HepG2 (cell line): ENCODE measurements at regions not wholly inside any gene's neighbourhood (a gene's known extent, or its start where the extent isn't known, plus 50 kb on each side); places are given as distances from the start of the nearest gene placed in this dataset.

Experiments
- ATAC-seq: fragments of 200-7000 bp; cut with Tn5 transposase; 3 replicates; pipeline ENCODE4 v1.9.1; 2020; ENCODE audit warnings: mild to moderate bottlenecking, moderate library complexity
- BruUV-seq: library from RNA; stranded (reverse); fragments of 400-500 nt; replicated peaks from 2 replicates; lab custom pipeline; 2021; lab: Mats Ljungman, UMichigan
- CTCF ChIA-PET: fragments of 300-600 bp; formaldehyde crosslinking; extraction: SDS; loops from one replicate; lab custom pipeline; 2021; ENCODE audit warnings: low total read pairs, inconsistent platforms, low intra/inter-chr PET ratio; lab: Yijun Ruan, JAX
- POLR2A ChIA-PET: fragments of 350-600 bp; sonication (Branson Sonifier 250); formaldehyde crosslinking; loops from one replicate; lab custom pipeline; 2020; ENCODE audit warnings: antibody characterized with exemption, inconsistent platforms; lab: Yijun Ruan, JAX
- DNase-seq: peaks from one replicate; pipeline ENCODE4 v3.0.0-alpha.2; 2015; ENCODE audit warnings: low spot score
- FAIRE-seq: peaks from 3 replicates; lab custom pipeline; 2011; peaks lifted over from hg19 to GRCh38; lab: Jason Lieb, UNC
- H2AFZ ChIP-seq: one replicate; pipeline ENCODE4 v1.6.1; 2011; ENCODE audit warnings: low read length, inconsistent platforms
- H3K27ac ChIP-seq: fragments of 300-600 bp; 3 replicates; pipeline ENCODE4 v1.8.0; 2011; ENCODE audit warnings: mixed run types, mild to moderate bottlenecking, mixed read lengths, low read length, inconsistent platforms; ENCODE audit not compliant: insufficient read depth; ENCODE audit errors: extremely low read length
- H3K27me3 ChIP-seq, 2 experiments: fragments of 200-600 bp in 1 of 2; 2 replicates in 1 of 2; 3 replicates in 1 of 2; pipeline versions ENCODE4 v1.6.0 to v1.8.0; 2011; ENCODE audit warnings: low read length in 2 of 2, mild to moderate bottlenecking in 2 of 2, moderate library complexity in 2 of 2, inconsistent platforms in 1 of 2; ENCODE audit not compliant: insufficient read depth in 2 of 2, control insufficient read depth in 1 of 2
- H3K36me3 ChIP-seq, 2 experiments: fragments of 200-600 bp in 1 of 2; replicated peaks in 1 of 2; 2 replicates in 1 of 2; 3 replicates in 1 of 2; pipeline versions ENCODE4 v1.5.1 to v1.8.0; 2011; ENCODE audit warnings: low read length in 2 of 2, inconsistent platforms in 1 of 2; ENCODE audit not compliant: insufficient read depth in 2 of 2, control insufficient read depth in 1 of 2
- H3K4me1 ChIP-seq: 2 replicates; pipeline ENCODE4 v1.5.1; 2012; ENCODE audit warnings: low read length, inconsistent platforms; ENCODE audit not compliant: insufficient read depth
- H3K4me2 ChIP-seq: 2 replicates; pipeline ENCODE4 v1.6.0; 2011; ENCODE audit warnings: low read depth, low read length, inconsistent platforms
- H3K4me3 ChIP-seq, 3 experiments: fragments of 200-600 bp in 1 of 3; sonication (generic), shearing (Covaris generic) in 1 of 3; replicated peaks in 1 of 3; 2 replicates each; pipeline ENCODE4 v1.5.1; 2011 to 2016; ENCODE audit warnings: low read length in 3 of 3, inconsistent platforms in 2 of 3, low read depth in 2 of 3, mild to moderate bottlenecking in 2 of 3, control low read depth in 1 of 3, mixed read lengths in 1 of 3; ENCODE audit not compliant: insufficient read depth in 1 of 3
- H3K79me2 ChIP-seq: one replicate; pipeline ENCODE4 v1.6.1; 2011; ENCODE audit warnings: low read length, inconsistent platforms; ENCODE audit not compliant: insufficient read depth
- H3K9ac ChIP-seq: 2 replicates; pipeline ENCODE4 v1.6.0; 2011; ENCODE audit warnings: mild to moderate bottlenecking, low read depth, low read length, inconsistent platforms; ENCODE audit not compliant: insufficient read depth
- H3K9me3 ChIP-seq: 2 replicates; pipeline ENCODE4 v1.5.1; 2012; ENCODE audit warnings: mild to moderate bottlenecking, low read length
- H4K20me1 ChIP-seq: 2 replicates; pipeline ENCODE4 v1.6.0; 2011; ENCODE audit warnings: inconsistent platforms, mild to moderate bottlenecking, low read length, moderate library complexity; ENCODE audit not compliant: insufficient read depth
- CAMTA2 ChIP-seq: sonication (generic); formaldehyde crosslinking; IDR thresholded peaks from 2 replicates; pipeline ENCODE4 v1.4.0; 2020; ENCODE audit warnings: mild to moderate bottlenecking, missing genetic modification reagents, borderline replicate concordance
- ELF4 ChIP-seq: sonication (generic); formaldehyde crosslinking; IDR thresholded peaks from 2 replicates; pipeline ENCODE4 v1.5.0; 2020; ENCODE audit warnings: missing genetic modification reagents, mild to moderate bottlenecking, moderate library complexity, borderline replicate concordance
- GZF1 ChIP-seq: sonication (generic); formaldehyde crosslinking; IDR thresholded peaks from 2 replicates; pipeline ENCODE4 v1.5.1; 2020; ENCODE audit warnings: mild to moderate bottlenecking, missing genetic modification reagents
- LCORL ChIP-seq, 2 experiments: fragments of 450-650 bp in 1 of 2; sonication (generic) in 1 of 2; formaldehyde crosslinking in 1 of 2; IDR thresholded peaks; 2 replicates each; pipeline versions ENCODE4 v1.5.0 to v1.6.1; 2017 to 2020; ENCODE audit warnings: antibody characterized with exemption in 1 of 2, missing genetic modification reagents in 1 of 2
- LRRFIP1 ChIP-seq: sonication (generic); formaldehyde crosslinking; conservative IDR thresholded peaks from 2 replicates; pipeline ENCODE4 v1.4.0; 2020; ENCODE audit warnings: missing genetic modification reagents
- MAFF ChIP-seq: IDR thresholded peaks from 2 replicates; pipeline ENCODE4 v1.6.1; 2011; ENCODE audit warnings: low read depth, low read length, improper control_type of control experiment
- PPARG ChIP-seq: conservative IDR thresholded peaks from 2 replicates; pipeline ENCODE4 v1.6.1; 2016; ENCODE audit warnings: missing biosample characterization, missing genetic modification reagents
- SIX4 ChIP-seq: sonication (generic); formaldehyde crosslinking; IDR thresholded peaks from 2 replicates; pipeline ENCODE4 v1.4.0; 2020; ENCODE audit warnings: missing genetic modification reagents
- ZBED4 ChIP-seq: sonication (generic); formaldehyde crosslinking; IDR thresholded peaks from 2 replicates; pipeline ENCODE4 v1.4.0; 2020; ENCODE audit warnings: missing genetic modification reagents, borderline replicate concordance
- ZBTB33 ChIP-seq: sonication (generic); formaldehyde crosslinking; IDR thresholded peaks from 2 replicates; pipeline ENCODE4 v1.4.0; 2020; ENCODE audit warnings: missing genetic modification reagents
- ZNF12 ChIP-seq: sonication (generic); formaldehyde crosslinking; IDR thresholded peaks from 2 replicates; pipeline ENCODE4 v1.5.0; 2020; ENCODE audit warnings: missing genetic modification reagents
- ZNF260 ChIP-seq: sonication (generic); formaldehyde crosslinking; IDR thresholded peaks from 2 replicates; pipeline ENCODE4 v1.4.0; 2020; ENCODE audit warnings: missing genetic modification reagents, low read depth, mild to moderate bottlenecking, borderline replicate concordance
- ZNF441 ChIP-seq: sonication (generic); formaldehyde crosslinking; IDR thresholded peaks from 2 replicates; pipeline ENCODE4 v1.7.0; 2021; ENCODE audit warnings: missing genetic modification reagents, borderline replicate concordance
- ZNF446 ChIP-seq: sonication (generic); formaldehyde crosslinking; IDR thresholded peaks from 2 replicates; pipeline ENCODE4 v1.5.0; 2020; ENCODE audit warnings: mild to moderate bottlenecking, missing genetic modification reagents
- WGBS: methylation state at CpG from one replicate; pipeline ENCODE4 v1.1.6; 2017; ENCODE audit warnings: low lambda C conversion rate; 5-methylcytosine and 5-hydroxymethylcytosine counted together
- in situ Hi-C: cut with HindIII; loops from 2 replicates; pipeline ENCODE4 v1.10.0; 2017; ENCODE audit warnings: low pct_unique_long_range_greater_than_20kb; ENCODE audit not compliant: extremely low pct_ligation_motif_present
- intact Hi-C: fragments of 100-400 bp; cut with micrococcal nuclease; formaldehyde crosslinking; loops from one replicate; pipeline ENCODE4 v1.10.0; 2022; ENCODE audit not compliant: unreplicated experiment

GRCh38 chr9:26260238-26260637 lies 582.0 kb upstream of the TUSC1 start:
- WGBS, result 7% methylated on average over 3 of the region's 3 CpGs
- no peaks in the 10 kb centered on the region for H3K4me1 ChIP-seq
- ChIA-PET CTCF (no interaction called here), POLR2A (no interaction called here)
- H3K79me2 ChIP-seq, result no peaks in the 10 kb centered on the region
- no peak overlapping the region for H3K27ac ChIP-seq
- H2AFZ ChIP-seq, result no peak overlapping the region
- no peak for ATAC-seq
- DNase-seq, result no peak
- no peak for FAIRE-seq
- H3K4me2 ChIP-seq, result no peak overlapping the region
- intact Hi-C loops (no loop called here), in situ Hi-C loops (no loop called here)
- H3K9me3 ChIP-seq, result peaks cover 5% of the 10 kb centered on the region
- H3K27me3 ChIP-seq, result no peaks in the 10 kb centered on the region
- TF ChIP-seq CAMTA2 (CRISPR knock-in tag), result no peak
- TF ChIP-seq ZNF441 (CRISPR knock-in tag), result no peak
- no peak for TF ChIP-seq LCORL (IDR thresholded peaks at IDR 0.05)
- no peak for TF ChIP-seq LCORL (CRISPR knock-in tag; IDR thresholded peaks at IDR 0.05)
- TF ChIP-seq ZNF260 (CRISPR knock-in tag), result no peak
- no peak for TF ChIP-seq GZF1 (CRISPR knock-in tag)
- TF ChIP-seq ELF4 (CRISPR knock-in tag), result no peak
- no peak for TF ChIP-seq ZBTB33 (CRISPR knock-in tag)
- no peak for TF ChIP-seq ZBED4 (CRISPR knock-in tag)
- TF ChIP-seq SIX4 (CRISPR knock-in tag), result no peak
- no peak for TF ChIP-seq ZNF12 (CRISPR knock-in tag)
- no peak for TF ChIP-seq PPARG (CRISPR knock-in tag)
- no peak for TF ChIP-seq ZNF446
- TF ChIP-seq LRRFIP1 (CRISPR knock-in tag), result no peak
- TF ChIP-seq MAFF, result no peak
- no peak overlapping the region for H3K4me3 ChIP-seq
- no peak overlapping the region for H3K9ac ChIP-seq
- no TSS peak for BruUV-seq
- no peaks in the 10 kb centered on the region for H3K36me3 ChIP-seq
- H4K20me1 ChIP-seq, result no peaks in the 10 kb centered on the region
